HUDEP-2 (cell line): ENCODE measurements at regions not wholly inside any gene's neighbourhood (a gene's known extent, or its start where the extent isn't known, plus 50 kb on each side); places are given as distances from the start of the nearest gene placed in this dataset.

Source experiments
- DNase-seq, 76 experiments: peaks; one replicate each; lab custom pipeline; 2025; ENCODE audit not compliant: unreplicated experiment in 76 of 76; lab: John Stamatoyannopoulos, UW

GRCh38 chr2:35080231-35080910 lies 1275.2 kb upstream of the CRIM1 start:
- no peak for DNase-seq

- no peak for DNase-seq
Observed at GRCh38 chr2:35067420-35067819, 1288.2 kb upstream of the CRIM1 start.

GRCh38 chr2:35063836-35064235 lies 1291.7 kb upstream of the CRIM1 start:
- DNase-seq = no peak

- DNase-seq = no peak
Observed at GRCh38 chr2:35035883-35036282, 1319.7 kb upstream of the CRIM1 start.

- DNase-seq = no peak
Observed at GRCh38 chr2:35033748-35034147, 1321.8 kb upstream of the CRIM1 start.

GRCh38 chr2:35023545-35023944 lies 1332.0 kb upstream of the CRIM1 start:
- no peak for DNase-seq

- DNase-seq = no peak
Observed at GRCh38 chr2:35000453-35000852, 1355.1 kb upstream of the CRIM1 start.

- DNase-seq = no peak
Observed at GRCh38 chr2:34998741-34999140, 1356.8 kb upstream of the CRIM1 start.

GRCh38 chr2:34997779-34998178 lies 1357.8 kb upstream of the CRIM1 start:
- DNase-seq = no peak

GRCh38 chr2:34995196-34995595 lies 1360.4 kb upstream of the CRIM1 start:
- no peak for DNase-seq

GRCh38 chr2:34991508-34992274 lies 1363.9 kb upstream of the CRIM1 start:
- DNase-seq = no peak

- DNase-seq = no peak
Observed at GRCh38 chr2:34985474-34985873, 1370.1 kb upstream of the CRIM1 start.

GRCh38 chr2:34980689-34981088 lies 1374.9 kb upstream of the CRIM1 start:
- DNase-seq = no peak

- DNase-seq = no peak
Observed at GRCh38 chr2:34979148-34979547, 1376.4 kb upstream of the CRIM1 start.

GRCh38 chr2:34961822-34962221 lies 1362.7 kb upstream of the FAM98A start:
- no peak for DNase-seq

- no peak for DNase-seq
Observed at GRCh38 chr2:34954758-34955157, 1355.7 kb upstream of the FAM98A start.

GRCh38 chr2:34950797-34951196 lies 1351.7 kb upstream of the FAM98A start:
- no peak for DNase-seq

- no peak for DNase-seq
Observed at GRCh38 chr2:34949316-34949715, 1350.2 kb upstream of the FAM98A start.

GRCh38 chr2:34936089-34936488 lies 1337.0 kb upstream of the FAM98A start:
- no peak for DNase-seq

GRCh38 chr2:34912084-34912483 lies 1313.0 kb upstream of the FAM98A start:
- no peak for DNase-seq

- no peak for DNase-seq
Observed at GRCh38 chr2:34909992-34910705, 1311.0 kb upstream of the FAM98A start.

- DNase-seq = no peak
Observed at GRCh38 chr2:34907812-34908211, 1308.7 kb upstream of the FAM98A start.
